ENCODE measurements at regions not wholly inside any gene's neighbourhood (a gene's known extent, or its start where the extent isn't known, plus 50 kb on each side); places are given as distances from the start of the nearest gene placed in this dataset.
A peak's percentile ranks its signal among the peaks of the same experiment; 100 is the strongest.
"Not testable (repeated sequence)": the region's sequence is repeated elsewhere in the genome, so short reads cannot be mapped to it uniquely, and the experiment has no call there.

DNA sequence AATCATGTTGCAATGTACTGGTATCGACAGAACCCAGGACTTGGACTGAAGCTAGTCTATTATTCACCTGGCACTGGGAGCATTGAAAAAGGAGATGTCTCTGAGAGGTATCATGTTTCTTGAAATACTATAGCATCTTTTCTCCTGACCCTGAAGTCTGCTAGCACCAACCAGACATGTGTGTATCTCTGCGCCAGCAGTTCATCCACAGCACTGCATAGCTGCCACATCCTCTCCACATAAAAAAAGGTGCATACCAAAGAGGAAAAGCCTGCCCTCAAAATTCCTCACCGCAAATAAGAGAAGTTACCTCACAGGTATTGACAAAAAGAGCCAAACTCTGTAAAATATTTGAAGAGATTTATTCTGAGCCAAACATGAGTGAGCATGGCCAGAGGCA lies 99.5 kb upstream of the PRSS3 start:
- DNase-seq = no peak

DNA sequence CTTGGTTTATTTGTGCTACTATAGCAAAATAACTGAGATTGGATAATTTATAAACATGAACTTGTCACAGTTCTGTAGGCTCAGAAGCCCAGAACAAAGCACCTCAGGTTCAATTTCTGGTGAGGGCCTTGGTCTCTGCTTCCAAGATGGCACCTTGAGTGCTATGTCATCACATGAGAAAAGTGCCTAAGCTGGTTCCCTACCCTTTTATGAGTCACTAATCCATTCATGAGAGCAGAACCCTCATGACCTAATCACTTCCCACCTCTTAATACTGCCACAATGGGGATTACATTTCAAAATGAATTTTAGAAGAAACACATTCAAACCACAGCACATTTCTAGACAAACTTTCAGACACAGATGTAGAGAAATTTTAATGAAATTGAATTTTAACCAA lies 98.2 kb upstream of the PRSS3 start:
- DNase-seq = no peak

DNA sequence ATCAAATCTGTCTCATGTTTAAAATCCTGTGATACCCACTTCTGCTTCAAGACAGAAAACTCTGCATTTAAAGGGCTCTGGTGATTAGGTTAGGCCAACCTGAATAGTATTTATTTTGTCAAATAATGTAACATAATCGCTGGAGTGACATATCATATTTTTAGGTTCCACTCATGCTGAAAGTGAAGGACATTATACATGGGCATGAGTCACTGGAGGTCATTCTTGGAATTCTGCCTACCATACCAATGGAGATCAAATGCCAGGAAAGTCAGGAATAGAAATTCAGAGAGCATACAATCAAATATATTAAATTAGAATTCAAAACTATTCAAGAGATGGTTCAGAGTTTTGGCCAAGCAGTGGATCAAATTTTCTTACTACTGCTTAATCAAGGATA lies 97.1 kb upstream of the PRSS3 start:
- DNase-seq = no peak

DNA sequence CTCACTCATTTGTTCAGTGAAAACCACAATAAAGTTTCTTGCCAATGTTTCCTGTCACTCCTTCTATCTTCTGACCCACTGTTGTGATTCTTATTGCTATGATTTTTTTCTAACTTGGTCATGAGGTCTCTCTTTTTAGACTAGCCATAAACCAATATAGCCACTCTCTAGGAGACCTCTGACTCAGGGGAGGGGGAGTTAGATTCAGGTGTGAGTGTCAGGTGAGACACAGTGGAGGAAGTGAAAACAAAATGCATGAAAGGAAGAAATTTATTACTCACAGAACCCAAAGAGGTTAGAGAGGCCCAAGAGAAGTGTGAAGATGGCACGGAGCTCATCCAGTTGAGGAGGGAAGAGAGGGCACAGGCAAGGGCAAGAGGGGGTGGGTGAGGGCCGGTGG lies 94.4 kb upstream of the PRSS3 start:
- not testable (repeated sequence) for DNase-seq

DNA sequence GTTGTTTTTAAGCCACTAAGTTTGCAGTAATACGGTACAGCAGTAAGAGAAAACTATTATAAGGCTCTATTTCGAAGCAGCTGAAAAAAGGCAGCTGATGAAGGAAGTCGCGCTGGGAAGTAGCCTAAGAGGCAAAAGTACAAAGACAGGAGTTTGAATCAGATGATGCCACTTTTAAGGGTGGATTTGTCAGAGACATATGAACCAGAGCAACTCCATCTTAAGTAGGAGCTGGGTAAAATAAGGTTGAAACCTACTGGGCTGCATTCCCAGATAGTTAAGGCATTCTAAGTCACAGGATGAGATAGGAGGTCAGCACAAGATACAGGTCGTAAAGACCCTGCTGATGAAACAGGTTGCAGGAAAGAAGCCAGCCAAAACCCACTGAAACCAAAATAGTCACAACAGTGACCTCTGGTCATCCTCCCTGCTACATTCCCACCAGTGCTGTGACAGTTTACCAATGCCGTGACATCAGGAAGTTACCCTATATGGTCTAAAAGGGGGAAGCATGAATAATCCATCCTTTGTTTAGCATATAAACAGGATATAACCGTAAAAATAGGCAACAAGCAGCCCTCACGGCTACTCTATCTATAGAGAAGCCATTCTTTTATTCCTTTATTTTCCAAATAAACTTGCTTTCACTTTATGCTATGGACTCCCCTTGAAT lies 91.8 kb upstream of the PRSS3 start:
- DNase-seq = no peak

DNA sequence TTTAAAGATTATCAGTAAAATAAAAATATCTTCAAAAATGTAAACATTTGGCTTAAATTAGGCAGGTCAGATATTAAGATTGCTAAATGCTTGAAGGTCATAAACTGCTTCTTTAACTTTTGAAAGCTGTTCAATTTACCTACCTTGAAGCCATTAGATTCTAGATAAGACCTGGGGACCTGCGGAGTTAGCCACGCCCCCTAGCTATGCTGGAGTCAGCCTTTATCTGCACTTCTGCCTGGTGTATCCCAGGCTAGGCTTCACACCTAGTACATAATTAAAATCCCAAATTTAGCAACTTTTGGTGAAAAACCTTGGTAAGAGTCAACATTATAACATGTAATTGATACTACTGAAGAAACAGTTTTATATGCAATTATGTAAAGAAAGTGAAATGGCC lies 89.9 kb upstream of the PRSS3 start:
- DNase-seq = not testable (repeated sequence)

DNA sequence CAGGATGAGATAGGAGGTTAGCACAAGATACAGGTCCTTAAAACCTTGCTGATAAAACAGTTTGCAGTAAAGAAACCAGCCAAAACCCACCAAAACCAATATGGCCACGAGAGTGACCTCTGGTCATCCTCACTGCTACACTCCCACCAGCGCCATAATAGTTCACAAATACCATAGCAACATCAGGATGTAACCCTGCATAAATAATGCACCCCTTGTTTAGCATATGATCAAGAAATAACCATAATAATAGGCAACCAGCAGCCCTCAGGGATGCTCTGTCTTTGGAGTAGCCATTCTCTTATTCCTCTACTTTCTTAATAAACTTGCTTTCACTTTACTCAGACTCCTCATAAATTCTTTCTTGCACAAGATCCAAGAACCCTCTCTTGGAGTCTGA lies 86.9 kb upstream of the PRSS3 start:
- no peak for DNase-seq

DNA sequence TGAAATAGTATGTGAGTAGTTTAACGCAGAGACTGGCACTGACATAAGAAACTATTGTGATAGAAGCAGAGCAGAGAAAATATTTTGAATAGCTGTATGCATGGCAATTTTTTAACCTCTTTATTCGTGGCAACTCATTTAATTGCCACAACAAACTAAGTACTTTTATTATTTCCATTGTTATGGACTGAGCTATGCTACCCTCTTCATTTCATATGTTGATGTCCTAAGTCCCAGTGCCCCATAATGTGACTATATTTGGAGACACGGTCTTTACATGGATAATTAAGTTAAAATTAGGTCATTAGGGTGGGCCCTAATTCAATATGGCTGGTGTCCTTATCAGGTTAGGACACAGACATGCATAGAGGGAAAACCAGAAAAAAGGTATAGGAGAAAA lies 86.1 kb upstream of the PRSS3 start:
- no peak for DNase-seq

DNA sequence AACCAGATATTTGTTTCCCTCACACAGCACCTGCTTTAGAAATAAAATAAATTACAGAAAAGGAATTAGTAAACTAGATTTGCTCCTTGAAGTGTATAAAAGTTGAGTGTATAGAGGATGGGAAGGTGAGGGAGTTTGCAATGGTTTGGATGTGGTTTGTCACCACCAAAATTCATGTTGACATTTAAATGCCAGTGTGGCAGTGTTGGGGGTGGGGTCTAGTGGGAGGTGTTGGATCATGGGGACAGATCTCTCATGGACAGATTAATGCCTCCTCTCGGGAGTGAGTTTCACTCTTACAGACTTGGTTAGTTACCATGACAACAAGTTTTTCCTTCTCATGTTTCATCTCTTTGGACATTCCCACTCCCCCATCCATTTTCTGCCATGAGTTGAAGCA lies 83.9 kb upstream of the PRSS3 start:
- not testable (repeated sequence) for DNase-seq

DNA sequence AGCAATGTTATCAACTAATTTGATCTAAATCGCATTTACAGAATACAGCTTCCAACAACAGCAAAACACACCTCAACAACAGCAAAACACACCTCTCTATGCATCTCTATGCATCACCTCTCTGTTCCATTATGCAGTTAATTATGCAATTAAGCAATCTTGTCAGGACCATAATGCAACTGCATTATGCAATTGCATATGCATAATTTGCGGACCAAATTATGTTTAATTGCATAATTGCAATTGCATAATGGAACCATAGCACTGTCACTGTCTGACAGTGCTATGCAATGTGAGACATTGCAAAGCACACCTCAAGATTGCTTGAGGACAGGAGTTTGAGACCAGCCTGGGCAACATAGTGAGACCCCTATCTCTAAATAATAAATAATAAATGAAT lies 80.4 kb upstream of the PRSS3 start:
- DNase-seq = no peak

DNA sequence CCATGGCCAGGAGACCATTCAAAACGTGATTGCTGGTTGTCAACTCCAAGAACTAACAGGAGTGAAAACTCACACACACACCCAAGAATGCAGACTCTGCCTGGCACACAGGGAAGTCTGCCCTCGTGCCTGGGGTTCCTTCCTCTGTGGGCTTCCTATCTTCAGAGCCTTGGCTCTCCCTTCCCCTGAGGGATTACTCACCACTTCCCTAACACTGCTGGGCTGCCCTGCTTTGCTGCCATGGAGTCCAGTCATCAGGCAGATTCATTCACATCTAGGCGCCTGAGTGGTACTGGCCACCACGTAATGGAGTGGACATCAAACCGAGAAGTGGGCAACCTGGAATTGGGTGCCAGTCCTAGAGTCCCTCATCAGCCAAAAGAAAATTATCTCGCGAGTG lies 76.4 kb upstream of the PRSS3 start:
- no peak for DNase-seq

DNA sequence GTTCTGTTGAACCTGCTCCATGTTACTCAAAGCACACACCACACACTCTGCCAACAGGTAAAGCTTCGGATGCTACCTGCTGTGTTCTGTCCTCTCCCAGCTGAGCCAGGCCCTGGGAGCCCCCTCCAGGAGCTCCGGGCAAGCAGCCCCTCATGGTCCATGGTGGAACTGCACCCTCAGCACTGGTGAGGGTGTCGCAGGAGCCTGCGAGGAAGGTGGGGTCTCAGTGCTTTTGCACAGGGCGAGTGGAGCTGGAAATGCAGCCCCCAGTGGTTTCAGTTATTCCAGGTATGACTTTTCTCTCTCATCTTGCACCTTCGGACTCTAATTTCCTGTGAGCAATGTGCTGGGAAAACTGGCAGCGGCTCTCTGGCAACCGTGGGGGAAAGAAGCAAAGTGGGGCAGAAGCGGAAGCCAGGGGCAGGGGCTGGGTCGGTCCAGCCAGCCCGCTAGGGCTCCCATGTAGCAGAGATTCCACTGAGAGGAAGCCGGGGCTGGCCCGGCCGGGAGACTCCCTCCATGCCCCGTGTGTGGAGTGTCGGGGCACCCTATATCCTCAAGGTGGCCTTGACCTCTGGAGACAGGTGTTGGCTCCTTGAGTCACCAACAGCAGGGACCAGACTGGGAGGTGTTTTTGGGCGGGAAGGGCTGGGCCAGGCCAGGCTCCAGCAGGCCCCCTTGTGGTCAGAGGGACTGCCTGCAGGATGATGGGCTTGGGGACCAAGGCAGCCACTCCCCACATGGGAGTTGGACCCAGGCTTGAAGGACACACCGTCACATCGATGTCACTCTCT lies 75.6 kb upstream of the PRSS3 start:
- DNase-seq = peak; percentile 19

DNA sequence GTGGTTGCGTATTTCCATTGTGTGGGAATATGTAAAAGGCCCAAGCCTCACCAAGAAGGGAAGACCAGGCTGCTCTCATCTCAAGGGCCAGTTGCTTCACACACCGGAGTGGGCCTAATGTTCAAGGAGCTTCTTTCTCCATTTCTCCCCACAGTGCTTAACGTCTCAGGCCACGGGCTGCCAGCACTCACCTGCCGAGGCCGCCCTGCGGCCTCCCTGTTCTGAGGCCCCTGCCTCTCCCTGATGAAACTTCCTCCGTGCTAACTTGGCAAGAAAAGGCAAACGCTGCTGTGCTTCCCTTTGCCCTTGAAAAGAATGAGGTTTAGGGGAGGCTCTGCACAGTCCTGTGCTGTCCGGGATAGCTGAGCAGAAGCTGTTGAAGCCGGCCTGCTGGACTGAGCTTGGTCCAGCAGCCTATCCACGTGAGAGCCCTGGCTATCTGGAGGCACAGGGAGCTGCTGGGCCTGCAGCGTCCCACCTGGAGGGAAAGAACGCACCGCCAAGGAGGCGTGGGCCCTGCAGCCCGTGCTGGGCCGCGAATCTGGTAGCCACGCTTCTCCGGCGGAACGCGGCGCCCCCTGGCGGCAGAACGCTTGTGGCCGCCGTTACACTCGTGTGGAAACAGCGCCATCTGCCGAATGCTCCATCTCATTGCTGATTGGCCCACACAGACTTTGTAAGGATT lies 73.5 kb upstream of the PRSS3 start:
- peak; percentile 89 for DNase-seq

DNA sequence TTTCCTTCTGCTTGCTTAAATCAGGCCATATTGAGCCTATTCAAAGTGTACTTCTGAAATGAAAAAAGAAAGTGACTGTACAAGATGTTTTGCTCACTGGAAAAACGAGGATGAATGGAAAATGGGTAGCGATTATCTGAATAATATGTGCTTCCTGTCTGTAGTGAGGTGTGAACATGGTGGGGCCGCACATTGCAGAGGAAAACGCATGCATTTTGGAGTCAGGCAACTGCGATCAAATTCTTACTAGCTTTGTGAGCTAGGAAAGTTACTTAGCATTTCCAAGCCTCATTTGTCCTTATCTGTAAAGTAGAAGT lies 73.0 kb upstream of the PRSS3 start:
- DNase-seq = no peak

DNA sequence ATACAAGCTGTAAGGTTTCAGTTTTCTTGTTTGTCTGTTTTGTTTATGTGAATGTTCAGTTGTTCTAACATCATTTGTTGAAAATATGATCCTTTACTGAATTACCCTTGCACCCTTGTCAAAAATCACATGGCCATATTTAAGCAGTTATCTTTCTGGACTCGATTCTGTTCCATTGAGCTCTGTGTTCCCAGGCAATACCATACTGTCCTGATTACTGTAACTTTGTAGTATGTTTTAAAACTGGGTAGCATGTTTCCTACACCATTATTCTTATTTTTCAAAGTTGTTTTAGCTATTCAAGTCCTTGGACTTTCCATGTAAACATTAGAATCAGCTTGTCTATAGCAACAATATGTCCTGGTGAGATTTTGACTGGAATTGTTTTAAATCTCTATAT lies 66.7 kb upstream of the PRSS3 start:
- no peak for DNase-seq

DNA sequence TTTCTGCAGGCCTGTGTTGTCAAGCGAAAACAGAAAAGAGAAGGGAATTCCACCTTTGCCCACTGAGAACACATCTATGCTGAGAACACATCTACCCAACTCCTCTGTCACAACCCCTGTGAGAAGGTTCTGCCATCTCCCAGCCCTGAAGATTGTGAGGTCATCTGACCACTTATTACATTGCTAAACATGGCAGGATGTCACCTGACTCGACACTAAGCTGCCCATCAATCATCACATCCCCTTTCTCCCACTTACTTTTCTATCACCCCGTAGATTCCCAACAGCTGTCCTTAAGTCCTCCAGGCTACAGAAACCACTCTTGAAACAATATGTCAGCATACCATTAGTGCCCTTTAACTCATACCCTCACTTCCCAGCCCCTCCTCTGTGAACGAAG lies 64.2 kb upstream of the PRSS3 start:
- DNase-seq = no peak

DNA sequence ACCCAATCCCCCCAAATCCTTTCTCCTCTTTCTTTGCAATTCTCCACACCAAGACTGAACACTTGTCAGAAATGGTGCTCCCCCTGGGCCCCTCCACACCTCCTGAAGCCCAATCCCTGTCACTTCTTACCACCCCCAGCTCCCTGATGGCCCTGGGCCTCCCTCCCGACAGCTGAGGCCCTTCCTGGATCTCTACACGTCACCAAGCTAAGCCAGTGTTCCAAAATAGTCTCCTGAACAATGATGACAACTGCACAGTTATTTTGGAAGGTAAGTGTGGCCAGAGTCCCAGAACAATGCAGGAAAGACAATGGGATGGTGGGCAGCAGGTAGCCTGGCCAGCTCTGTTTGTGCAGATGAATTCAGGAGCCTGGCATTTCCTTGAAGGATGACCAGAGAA lies 63.7 kb upstream of the PRSS3 start:
- DNase-seq = no peak

DNA sequence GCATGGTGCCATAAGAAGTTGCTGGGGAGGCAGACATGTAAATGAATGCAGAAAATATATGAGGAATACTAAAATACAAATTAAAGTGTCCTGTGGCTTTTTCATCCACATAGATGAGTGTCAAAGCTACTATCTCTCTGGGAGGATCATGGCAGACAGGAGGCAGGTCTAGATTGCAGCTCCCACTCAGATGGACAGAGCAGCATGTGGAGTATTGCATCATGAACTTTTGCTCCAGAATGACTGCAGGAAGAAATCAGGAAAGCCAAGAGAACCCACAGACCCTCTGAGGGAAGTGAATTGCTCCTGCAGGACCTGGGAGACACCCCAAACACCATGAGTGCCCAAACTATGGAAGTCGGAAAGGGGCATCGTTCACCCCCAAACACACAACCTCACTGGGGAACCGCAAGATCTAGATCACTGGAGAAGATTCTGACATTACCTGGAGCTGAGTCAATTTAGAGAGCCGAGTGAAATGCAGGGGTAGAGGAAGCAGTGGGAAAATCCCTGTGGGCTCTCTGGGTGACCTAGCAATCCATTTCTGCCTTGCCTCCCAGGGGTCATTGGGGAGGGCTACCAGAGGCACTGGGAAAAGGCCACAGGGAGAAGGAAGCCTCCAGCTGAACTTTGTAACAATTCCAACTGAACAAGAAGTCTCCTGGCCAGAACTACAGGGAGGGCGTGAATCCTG lies 61.0 kb upstream of the PRSS3 start:
- DNase-seq = not testable (repeated sequence)

DNA sequence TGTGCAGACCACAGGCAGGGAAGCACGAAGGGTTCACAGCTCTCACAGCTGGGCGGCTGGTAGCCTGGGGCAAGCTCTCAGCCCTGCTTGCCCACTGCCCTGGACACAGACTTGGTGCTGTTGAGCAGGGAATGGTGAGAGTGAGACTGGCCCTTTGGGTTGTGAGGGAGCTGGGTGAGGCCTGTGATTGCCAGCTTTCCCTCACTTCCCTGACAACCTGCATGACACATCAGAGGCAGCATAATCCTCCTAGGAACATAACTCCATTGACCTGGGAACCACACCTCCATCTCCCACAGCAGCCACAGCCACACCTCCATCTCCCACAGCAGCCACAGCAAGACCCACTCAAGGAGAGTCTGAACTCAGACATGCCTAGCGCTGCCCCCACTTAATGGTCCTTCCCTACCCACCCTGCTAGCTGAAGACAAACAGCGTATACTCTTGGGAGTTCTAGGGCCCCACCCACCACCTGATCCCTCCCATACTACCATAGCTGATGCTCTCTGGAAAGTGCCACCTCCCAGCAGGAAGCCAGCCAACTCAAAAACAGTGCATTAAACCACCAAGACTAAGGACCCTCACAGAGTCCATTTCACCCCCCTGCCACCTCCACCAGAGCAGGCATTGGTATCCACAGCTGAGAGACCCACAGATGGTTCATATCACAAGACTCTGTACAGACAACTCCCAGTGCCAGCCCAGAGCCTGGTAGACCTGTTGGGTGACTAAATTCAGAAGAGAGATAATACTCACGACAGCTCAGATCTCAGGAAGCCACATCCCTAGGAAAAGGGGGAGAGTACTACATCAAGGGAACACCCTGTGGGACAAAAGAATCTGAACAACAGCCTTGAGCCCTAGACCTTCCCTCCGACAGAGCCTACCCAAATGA lies 60.2 kb upstream of the PRSS3 start:
- not testable (repeated sequence) for DNase-seq

DNA sequence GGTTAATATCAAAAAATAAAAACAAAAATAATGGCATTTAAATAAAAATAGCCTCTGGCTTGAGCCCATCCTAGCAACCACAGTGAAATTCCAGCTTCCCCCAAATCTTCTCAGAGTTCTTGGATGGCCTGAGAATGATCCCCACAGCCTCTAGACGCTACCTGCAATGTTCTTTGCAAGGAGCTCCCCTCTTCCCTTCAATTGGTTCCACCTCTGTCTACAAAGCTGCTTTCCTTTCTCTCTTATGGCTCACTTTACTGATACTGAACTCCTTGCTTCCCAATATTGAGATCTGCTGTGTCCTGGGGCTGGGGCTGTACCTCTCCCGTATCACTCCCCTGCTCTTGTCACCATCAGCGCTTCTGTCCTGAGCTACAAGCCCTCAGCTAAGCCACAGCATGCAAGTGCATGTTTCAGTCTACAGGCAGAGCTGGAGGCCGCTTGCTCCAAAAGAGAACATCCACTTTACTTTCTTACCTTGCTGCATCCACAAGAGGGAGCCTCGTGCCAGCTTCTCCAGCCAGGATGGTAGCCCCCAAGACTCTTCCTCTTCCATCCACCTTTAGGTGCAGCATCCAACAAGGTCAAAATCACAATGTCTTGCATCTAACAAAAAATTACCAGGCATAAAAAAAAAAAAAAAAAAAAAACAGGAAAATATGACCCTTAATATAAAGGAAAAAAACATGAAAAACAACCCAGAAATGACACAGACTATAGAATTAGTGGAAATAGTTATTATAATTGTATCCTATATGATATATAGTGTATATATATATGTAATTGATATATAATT lies 57.4 kb upstream of the PRSS3 start:
- DNase-seq = no peak

DNA sequence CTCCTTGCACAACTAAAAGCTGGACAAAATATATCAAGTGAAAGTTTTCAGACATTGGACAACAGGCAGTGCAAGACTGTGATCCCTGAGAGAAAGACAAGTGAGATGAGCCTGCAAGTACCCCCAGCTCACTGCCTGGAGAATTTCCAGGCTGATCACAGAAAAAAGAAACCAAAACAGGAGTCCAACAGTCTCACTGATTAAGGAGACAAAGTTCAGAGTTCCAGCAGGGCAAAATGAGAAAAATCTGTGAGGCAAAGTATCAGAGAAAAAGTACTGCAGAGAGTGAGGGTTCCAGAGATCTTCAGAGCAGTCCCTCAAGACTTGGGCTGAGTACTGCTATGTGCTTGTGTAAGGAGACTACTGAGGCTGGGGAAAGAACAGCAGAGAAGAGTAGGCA lies 56.0 kb upstream of the PRSS3 start:
- no peak for DNase-seq

DNA sequence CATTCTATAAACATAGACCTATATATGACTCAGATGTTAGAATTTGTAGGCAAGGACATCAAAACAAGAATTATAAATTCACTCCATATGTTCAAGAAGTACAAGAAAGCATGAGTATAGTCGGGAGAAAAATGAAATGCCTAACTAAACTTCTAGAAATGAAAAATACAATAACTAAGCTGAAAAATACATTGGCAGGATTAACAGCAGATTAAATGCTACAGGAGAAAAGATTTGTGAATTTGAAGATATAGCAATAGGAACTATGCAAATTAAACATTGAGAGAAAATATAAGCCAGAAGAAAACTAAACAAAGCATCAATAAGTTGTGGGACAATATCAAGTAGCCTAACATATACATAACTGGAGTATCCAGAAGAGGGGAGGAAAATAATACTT lies 55.3 kb upstream of the PRSS3 start:
- no peak for DNase-seq
